ENCODE measurements at regions not wholly inside any gene's neighbourhood (a gene's known extent, or its start where the extent isn't known, plus 50 kb on each side); places are given as distances from the start of the nearest gene placed in this dataset.

DNA sequence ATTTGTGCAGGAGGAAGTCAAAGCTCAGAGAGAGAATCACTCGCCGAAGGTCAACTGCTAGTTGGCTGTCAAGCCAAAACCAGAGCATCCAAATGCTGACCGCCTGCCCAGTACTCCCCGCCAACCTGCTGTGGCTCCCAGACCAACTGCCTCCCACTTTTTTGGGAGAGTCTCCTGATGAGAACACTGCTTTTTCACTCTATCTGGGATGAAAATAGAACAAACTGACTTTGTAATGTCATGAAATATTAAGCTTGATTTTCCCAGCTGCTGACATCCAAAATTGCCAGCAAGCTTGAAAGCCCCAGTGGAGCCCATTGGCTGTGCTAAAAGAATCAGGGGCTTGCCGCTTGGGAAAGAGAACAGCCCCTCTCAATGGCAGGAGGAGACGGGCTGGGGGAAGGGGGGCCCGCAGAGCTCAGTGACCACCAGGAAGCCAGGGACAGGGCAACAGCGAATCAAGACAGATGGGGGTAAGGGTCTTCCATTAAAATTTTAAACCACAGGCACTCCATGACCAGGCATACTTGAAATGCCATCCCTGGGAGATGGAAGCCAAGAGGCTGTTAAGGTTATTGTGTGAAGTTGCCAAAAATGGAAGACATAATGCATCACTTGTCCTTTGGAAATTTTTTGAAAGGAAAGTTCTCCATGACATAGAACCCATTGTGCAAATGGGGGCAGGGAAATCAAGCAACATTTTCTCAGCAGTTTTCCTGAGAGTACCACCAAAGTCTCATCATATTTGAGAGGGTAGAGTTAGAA lies 125.7 kb upstream of the CDH5 start:
- TF ChIP-seq CTCF (IDR thresholded peaks at IDR 0.05; ENCODE audit: low read depth, low read length, missing control alignments): no peak
- DNase-seq (ENCODE audit: low read depth): no peak

GRCh38 chr16:66240088-66240487 lies 126.4 kb upstream of the CDH5 start:
- no peak for DNase-seq (ENCODE audit: low read depth)
- in situ Hi-C loops (cut with HindIII; ENCODE audit: low sequenced_read_pairs): no loop called here
- H3K4me3 ChIP-seq (ENCODE audit: low read depth, low read length): no peak overlapping the region
- TF ChIP-seq CTCF (IDR thresholded peaks at IDR 0.05; ENCODE audit: low read depth, low read length, missing control alignments): no peak

More for the DNA sequence above, 125.7 kb upstream of the CDH5 start:
- in situ Hi-C loops (cut with HindIII; ENCODE audit: low sequenced_read_pairs): no loop called here
- no peak overlapping the region for H3K4me3 ChIP-seq (ENCODE audit: low read depth, low read length)

- in situ Hi-C loops (cut with HindIII; ENCODE audit: low sequenced_read_pairs): no loop called here
- no peak for DNase-seq (ENCODE audit: low read depth)
Observed at GRCh38 chr16:66238696-66239095, 127.8 kb upstream of the CDH5 start.

GRCh38 chr16:66236301-66236700 lies 130.2 kb upstream of the CDH5 start:
- no peak for DNase-seq (ENCODE audit: low read depth)
- in situ Hi-C loops (cut with HindIII; ENCODE audit: low sequenced_read_pairs): no loop called here
- no peak for TF ChIP-seq CTCF (IDR thresholded peaks at IDR 0.05; ENCODE audit: low read depth, low read length, missing control alignments)
- H3K4me3 ChIP-seq (ENCODE audit: low read depth, low read length): no peak overlapping the region

More at GRCh38 chr16:66238696-66239095, 127.8 kb upstream of the CDH5 start:
- H3K4me3 ChIP-seq (ENCODE audit: low read depth, low read length): no peak overlapping the region
- no peak for TF ChIP-seq CTCF (IDR thresholded peaks at IDR 0.05; ENCODE audit: low read depth, low read length, missing control alignments)

DNA sequence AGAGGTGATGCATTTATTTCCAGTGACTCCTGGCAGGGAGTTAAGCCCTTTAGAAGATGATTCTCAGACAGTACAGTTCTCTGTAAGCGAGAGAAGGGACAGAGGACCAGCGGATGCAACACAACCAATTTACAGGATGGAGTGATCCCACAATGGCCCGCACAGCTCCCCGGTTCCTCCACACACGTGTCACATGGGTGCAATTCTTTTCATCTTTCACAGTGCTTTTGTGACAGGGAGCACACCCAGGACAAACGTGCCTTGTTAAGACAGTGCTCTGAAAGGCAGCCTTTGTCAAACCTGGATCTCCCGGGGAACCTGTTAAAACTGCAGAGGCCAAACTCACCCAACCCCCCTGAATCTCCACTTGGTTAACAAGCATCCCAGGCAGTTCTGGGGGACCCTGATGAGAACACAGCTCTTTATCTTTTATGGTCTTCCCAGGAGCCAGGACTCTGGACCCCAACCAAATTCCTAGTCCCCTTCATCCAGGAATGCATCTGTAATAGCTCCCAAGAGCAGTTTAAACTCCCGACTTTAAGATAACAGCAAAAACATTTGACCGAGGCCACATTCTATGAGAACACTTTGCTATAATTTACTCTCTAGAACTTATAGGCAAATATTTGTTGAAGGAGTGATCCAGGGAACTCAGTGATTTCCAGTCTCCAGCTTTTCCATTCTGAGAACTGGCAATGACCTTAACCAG lies 134.9 kb upstream of the CDH5 start:
- in situ Hi-C loops (cut with HindIII; ENCODE audit: low sequenced_read_pairs): no loop called here
- H3K4me3 ChIP-seq (ENCODE audit: low read depth, low read length): no peak overlapping the region
- TF ChIP-seq CTCF (IDR thresholded peaks at IDR 0.05; ENCODE audit: low read depth, low read length, missing control alignments): no peak
- no peak for DNase-seq (ENCODE audit: low read depth)

DNA sequence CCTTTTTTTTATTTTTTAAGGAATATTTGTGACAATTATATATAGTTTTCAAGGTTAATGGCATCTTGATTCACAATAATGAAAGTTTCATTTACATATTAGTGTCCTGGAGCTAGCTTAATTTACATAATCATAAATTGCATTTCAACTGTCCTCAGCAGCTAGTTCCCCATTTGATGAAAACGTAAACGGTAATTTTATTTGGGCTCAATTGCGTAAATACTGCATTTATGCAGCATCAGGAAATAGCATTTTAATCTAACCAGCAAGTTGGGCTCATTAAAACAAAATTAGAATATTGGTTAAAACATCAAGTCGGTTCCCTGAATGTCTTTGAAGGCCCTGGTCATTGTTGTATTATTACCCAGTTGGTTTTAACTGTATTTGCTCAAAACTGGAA lies 136.8 kb upstream of the CDH5 start:
- no peak for DNase-seq (ENCODE audit: low read depth)
- no peak for TF ChIP-seq CTCF (IDR thresholded peaks at IDR 0.05; ENCODE audit: low read depth, low read length, missing control alignments)
- H3K4me3 ChIP-seq (ENCODE audit: low read depth, low read length): no peak overlapping the region
- in situ Hi-C loops (cut with HindIII; ENCODE audit: low sequenced_read_pairs): no loop called here

Measured in astrocyte of the cerebellum (primary cell).